ENCODE measurements at regions not wholly inside any gene's neighbourhood (a gene's known extent, or its start where the extent isn't known, plus 50 kb on each side); places are given as distances from the start of the nearest gene placed in this dataset.

DNA sequence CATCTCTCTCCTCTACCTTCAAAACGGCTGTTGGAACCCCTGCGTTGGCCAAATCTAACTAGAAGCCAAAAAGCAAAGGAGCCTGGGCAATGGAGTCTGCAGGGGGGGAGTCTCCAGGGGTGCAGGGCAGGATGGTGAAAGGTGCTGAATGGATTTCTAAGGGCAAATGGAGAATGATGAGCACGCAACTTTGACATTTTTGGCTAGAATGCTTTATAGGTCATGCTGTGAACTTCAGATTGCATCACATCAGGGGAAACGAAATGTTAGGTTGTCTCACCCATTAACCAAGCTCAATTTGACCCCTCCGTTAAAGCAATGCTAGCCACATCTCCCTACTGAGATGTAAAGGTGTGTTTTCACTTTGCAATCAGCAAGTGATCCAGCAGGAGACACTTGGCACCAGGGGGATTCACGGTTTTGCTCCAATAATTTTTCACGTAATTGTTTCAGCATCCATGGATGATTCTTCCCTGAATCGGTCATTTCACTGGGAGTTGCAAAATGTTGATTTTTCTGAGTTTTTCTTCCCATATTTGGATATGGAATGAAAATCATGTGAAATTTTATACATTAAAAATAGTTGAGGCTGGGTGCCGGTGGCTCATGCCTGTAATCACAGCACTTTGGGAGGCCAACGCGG is 78.0 kb upstream of the MDM1 start:
- Histone ChIP-seq H3K4me3 (ENCODE audit: low read depth, low read length) (no peak overlapping the region), H3K27ac (ENCODE audit: extremely low read depth, low read depth, low read length) (no peak overlapping the region), H3K9me3 (ENCODE audit: control insufficient read depth, insufficient read depth, low read depth, low read length) (no peaks in the 10 kb centered on the region), H3K36me3 (ENCODE audit: control insufficient read depth in 2 of 2, insufficient read depth in 1 of 2, low read length in 2 of 2) (no peaks in the 10 kb centered on the region), H3K4me1 (ENCODE audit: control insufficient read depth, insufficient read depth, low read length) (no peaks in the 10 kb centered on the region)
- ChIA-PET CTCF (no interaction called here), POLR2A (no interaction called here)
- TF ChIP-seq ZNF10 (tag by site-specific recombination; IDR thresholded peaks at IDR 0.05): no peak
- TF ChIP-seq ZNF670 (tag by site-specific recombination; IDR thresholded peaks at IDR 0.05; ENCODE audit: low read depth): no peak
- no peak for TF ChIP-seq ZNF585B (tag by site-specific recombination; IDR thresholded peaks at IDR 0.05)
- no peak for TF ChIP-seq ZNF513 (tag by site-specific recombination; IDR thresholded peaks at IDR 0.05)
- no peak for TF ChIP-seq ZNF555 (tag by site-specific recombination; conservative IDR thresholded peaks at IDR 0.05)
- TF ChIP-seq GLI2 (tag by site-specific recombination; IDR thresholded peaks at IDR 0.05; ENCODE audit: borderline replicate concordance, low read depth): no peak
- TF ChIP-seq ZNF473 (tag by site-specific recombination; IDR thresholded peaks at IDR 0.05): no peak
- TF ChIP-seq KLF1 (tag by site-specific recombination; IDR thresholded peaks at IDR 0.05): no peak
- no peak for TF ChIP-seq ZEB2 (tag by site-specific recombination; IDR thresholded peaks at IDR 0.05)
- TF ChIP-seq, protein P1, sequence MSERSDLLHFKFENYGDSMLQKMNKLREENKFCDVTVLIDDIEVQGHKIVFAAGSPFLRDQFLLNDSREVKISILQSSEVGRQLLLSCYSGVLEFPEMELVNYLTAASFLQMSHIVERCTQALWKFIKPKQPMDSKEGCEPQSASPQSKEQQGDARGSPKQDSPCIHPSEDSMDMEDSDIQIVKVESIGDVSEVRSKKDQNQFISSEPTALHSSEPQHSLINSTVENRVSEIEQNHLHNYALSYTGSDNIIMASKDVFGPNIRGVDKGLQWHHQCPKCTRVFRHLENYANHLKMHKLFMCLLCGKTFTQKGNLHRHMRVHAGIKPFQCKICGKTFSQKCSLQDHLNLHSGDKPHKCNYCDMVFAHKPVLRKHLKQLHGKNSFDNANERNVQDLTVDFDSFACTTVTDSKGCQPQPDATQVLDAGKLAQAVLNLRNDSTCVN (tag by site-specific recombination; optimal IDR thresholded peaks at IDR 0.05): no peak
- no peak for TF ChIP-seq CTCF (tag by site-specific recombination; IDR thresholded peaks at IDR 0.05)
- TF ChIP-seq KLF17 (tag by site-specific recombination; IDR thresholded peaks at IDR 0.05): no peak
- no peak for TF ChIP-seq ZBTB17 (tag by site-specific recombination; IDR thresholded peaks at IDR 0.05)
- no peak for TF ChIP-seq ZNF155 (tag by site-specific recombination; IDR thresholded peaks at IDR 0.05)
- no peak for TF ChIP-seq ZNF311 (tag by site-specific recombination; IDR thresholded peaks at IDR 0.05; ENCODE audit: borderline replicate concordance)
- TF ChIP-seq, protein P2, sequence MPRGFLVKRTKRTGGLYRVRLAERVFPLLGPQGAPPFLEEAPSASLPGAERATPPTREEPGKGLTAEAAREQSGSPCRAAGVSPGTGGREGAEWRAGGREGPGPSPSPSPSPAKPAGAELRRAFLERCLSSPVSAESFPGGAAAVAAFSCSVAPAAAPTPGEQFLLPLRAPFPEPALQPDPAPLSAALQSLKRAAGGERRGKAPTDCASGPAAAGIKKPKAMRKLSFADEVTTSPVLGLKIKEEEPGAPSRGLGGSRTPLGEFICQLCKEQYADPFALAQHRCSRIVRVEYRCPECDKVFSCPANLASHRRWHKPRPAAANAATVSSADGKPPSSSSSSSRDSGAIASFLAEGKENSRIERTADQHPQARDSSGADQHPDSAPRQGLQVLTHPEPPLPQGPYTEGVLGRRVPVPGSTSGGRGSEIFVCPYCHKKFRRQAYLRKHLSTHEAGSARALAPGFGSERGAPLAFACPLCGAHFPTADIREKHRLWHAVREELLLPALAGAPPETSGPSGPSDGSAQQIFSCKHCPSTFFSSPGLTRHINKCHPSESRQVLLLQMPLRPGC (tag by site-specific recombination; IDR thresholded peaks at IDR 0.05): no peak
- TF ChIP-seq ZNF362 (tag by site-specific recombination; IDR thresholded peaks at IDR 0.05): no peak
- TF ChIP-seq ZNF791 (tag by site-specific recombination; IDR thresholded peaks at IDR 0.05): no peak

Data from HEK293 (cell line).